ENCODE measurements at regions not wholly inside any gene's neighbourhood (a gene's known extent, or its start where the extent isn't known, plus 50 kb on each side); places are given as distances from the start of the nearest gene placed in this dataset.

DNA sequence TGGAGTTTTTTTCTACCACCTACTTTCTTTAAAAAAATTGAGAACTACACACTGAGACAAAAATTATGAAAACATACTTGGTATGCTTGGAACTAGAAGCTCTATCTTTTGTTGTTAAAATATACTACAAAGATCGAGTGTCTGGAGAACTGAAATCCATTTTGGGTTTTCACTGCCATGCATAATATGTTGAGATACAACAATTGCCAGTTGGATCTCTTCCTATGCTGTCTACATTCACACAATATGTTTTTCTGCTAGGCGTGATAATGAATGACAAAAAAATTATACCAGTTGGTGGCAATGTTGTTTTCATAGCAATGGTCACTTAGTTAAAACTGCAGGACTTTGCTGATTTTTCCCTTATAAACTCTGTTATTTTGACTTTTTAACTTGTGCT lies 605.4 kb upstream of the LCORL start:
- no peak overlapping the region for H3K4me2 ChIP-seq (ENCODE audit: low read length)
- no peaks in the 10 kb centered on the region for H3K9me2 ChIP-seq (replicated peaks; ENCODE audit: control insufficient read depth, low read length)
- H3K27ac ChIP-seq (ENCODE audit: low read depth, low read length), result no peak overlapping the region
- no peaks in the 10 kb centered on the region for H4K20me1 ChIP-seq (ENCODE audit: control insufficient read depth, insufficient read depth, low read depth, low read length)
- H3K36me3 ChIP-seq (ENCODE audit: control insufficient read depth, low read length), result no peaks in the 10 kb centered on the region
- no peaks in the 10 kb centered on the region for H3K79me2 ChIP-seq (ENCODE audit: control insufficient read depth, low read length)
- H3K4me3 ChIP-seq (ENCODE audit: low read length), result no peak overlapping the region
- no peaks in the 10 kb centered on the region for H3K27me3 ChIP-seq (ENCODE audit: control insufficient read depth, low read length)
- TF ChIP-seq EZH2phosphoT487 (IDR thresholded peaks at IDR 0.05; ENCODE audit: borderline replicate concordance, low read length), result no peak
- TF ChIP-seq CTCF (IDR thresholded peaks at IDR 0.05; ENCODE audit: low read depth, low read length, poor library complexity, severe bottlenecking), result no peak
- H3K4me1 ChIP-seq (ENCODE audit: control insufficient read depth, low read length), result no peaks in the 10 kb centered on the region
- no peaks in the 10 kb centered on the region for H3F3A ChIP-seq (ENCODE audit: control insufficient read depth, insufficient read depth)
- H3K9me3 ChIP-seq (ENCODE audit: control insufficient read depth, insufficient read depth, low read length), result no peaks in the 10 kb centered on the region

- Histone ChIP-seq H3K36me3 (ENCODE audit: control insufficient read depth, low read length) (no peaks in the 10 kb centered on the region), H3K9me3 (ENCODE audit: control insufficient read depth, insufficient read depth, low read length) (no peaks in the 10 kb centered on the region), H3K27me3 (ENCODE audit: control insufficient read depth, low read length) (no peaks in the 10 kb centered on the region), H3F3A (ENCODE audit: control insufficient read depth, insufficient read depth) (no peaks in the 10 kb centered on the region), H3K27ac (ENCODE audit: low read depth, low read length) (no peak overlapping the region), H3K79me2 (ENCODE audit: control insufficient read depth, low read length) (no peaks in the 10 kb centered on the region), H3K4me1 (ENCODE audit: control insufficient read depth, low read length) (no peaks in the 10 kb centered on the region), H4K20me1 (ENCODE audit: control insufficient read depth, insufficient read depth, low read depth, low read length) (no peaks in the 10 kb centered on the region), H3K9me2 (replicated peaks; ENCODE audit: control insufficient read depth, low read length) (no peaks in the 10 kb centered on the region), H3K4me2 (ENCODE audit: low read length) (no peak overlapping the region), H3K4me3 (ENCODE audit: low read length) (no peak overlapping the region)
- no peak for TF ChIP-seq CTCF (IDR thresholded peaks at IDR 0.05; ENCODE audit: low read depth, low read length, poor library complexity, severe bottlenecking)
- no peak for TF ChIP-seq EZH2phosphoT487 (IDR thresholded peaks at IDR 0.05; ENCODE audit: borderline replicate concordance, low read length)
These were observed 604.8 kb upstream of the LCORL start for GRCh38 chr4:18626366-18626765.

DNA sequence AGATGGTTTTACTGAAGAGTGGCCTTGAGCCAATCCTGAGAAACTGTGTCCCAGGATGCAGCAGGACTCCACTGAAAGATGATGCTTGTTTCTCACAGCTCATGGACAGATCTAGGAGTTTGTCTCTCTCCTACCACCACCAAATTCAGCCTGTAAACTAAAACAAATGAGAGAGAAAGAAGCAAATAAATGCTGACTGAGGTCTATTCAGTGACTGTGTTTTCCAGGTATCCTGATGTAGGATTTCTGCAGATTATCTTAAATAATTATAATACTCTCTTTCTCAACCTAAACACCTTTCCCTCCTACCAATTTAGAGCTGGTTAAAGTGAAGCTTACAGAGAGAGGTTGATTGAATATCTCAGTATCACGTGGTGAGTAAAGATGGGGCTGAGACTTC lies 599.6 kb upstream of the LCORL start:
- Histone ChIP-seq H3K9me3 (ENCODE audit: control insufficient read depth, insufficient read depth, low read length) (no peaks in the 10 kb centered on the region), H3K36me3 (ENCODE audit: control insufficient read depth, low read length) (no peaks in the 10 kb centered on the region), H3F3A (ENCODE audit: control insufficient read depth, insufficient read depth) (no peaks in the 10 kb centered on the region), H3K9me2 (replicated peaks; ENCODE audit: control insufficient read depth, low read length) (no peaks in the 10 kb centered on the region), H3K27me3 (ENCODE audit: control insufficient read depth, low read length) (no peaks in the 10 kb centered on the region), H4K20me1 (ENCODE audit: control insufficient read depth, insufficient read depth, low read depth, low read length) (no peaks in the 10 kb centered on the region), H3K4me2 (ENCODE audit: low read length) (no peak overlapping the region), H3K4me3 (ENCODE audit: low read length) (no peak overlapping the region), H3K4me1 (ENCODE audit: control insufficient read depth, low read length) (no peaks in the 10 kb centered on the region), H3K79me2 (ENCODE audit: control insufficient read depth, low read length) (no peaks in the 10 kb centered on the region), H3K27ac (ENCODE audit: low read depth, low read length) (no peak overlapping the region)
- TF ChIP-seq CTCF (IDR thresholded peaks at IDR 0.05; ENCODE audit: low read depth, low read length, poor library complexity, severe bottlenecking), result no peak

DNA sequence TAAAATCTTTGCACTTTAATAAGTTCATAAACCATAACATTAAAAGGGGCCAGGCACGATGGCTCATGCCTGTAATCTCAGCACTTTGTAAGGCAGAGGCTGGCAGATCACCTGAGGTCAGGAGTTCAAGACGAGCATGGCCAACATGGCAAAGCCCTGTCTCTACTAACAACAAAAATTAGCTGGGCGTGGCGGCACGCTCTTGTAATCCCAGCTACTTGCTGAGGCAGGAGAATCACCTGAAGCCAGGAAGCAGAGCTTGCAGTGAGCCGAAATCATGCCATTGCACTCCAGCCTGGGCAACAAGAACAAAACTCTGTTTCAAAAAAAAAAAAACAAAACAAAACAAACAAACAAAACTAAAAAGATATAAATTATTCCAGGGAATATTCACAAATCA lies 595.2 kb upstream of the LCORL start:
- H3K27me3 ChIP-seq (ENCODE audit: control insufficient read depth, low read length), result no peaks in the 10 kb centered on the region
- no peak overlapping the region for H3K4me3 ChIP-seq (ENCODE audit: low read length)
- H3K27ac ChIP-seq (ENCODE audit: low read depth, low read length), result no peak overlapping the region
- H3F3A ChIP-seq (ENCODE audit: control insufficient read depth, insufficient read depth), result no peaks in the 10 kb centered on the region
- H3K9me2 ChIP-seq (replicated peaks; ENCODE audit: control insufficient read depth, low read length), result no peaks in the 10 kb centered on the region
- no peak overlapping the region for H3K4me2 ChIP-seq (ENCODE audit: low read length)
- no peaks in the 10 kb centered on the region for H3K4me1 ChIP-seq (ENCODE audit: control insufficient read depth, low read length)
- TF ChIP-seq EZH2phosphoT487 (IDR thresholded peaks at IDR 0.05; ENCODE audit: borderline replicate concordance, low read length), result no peak
- no peak for TF ChIP-seq CTCF (IDR thresholded peaks at IDR 0.05; ENCODE audit: low read depth, low read length, poor library complexity, severe bottlenecking)
- H3K36me3 ChIP-seq (ENCODE audit: control insufficient read depth, low read length), result no peaks in the 10 kb centered on the region
- no peaks in the 10 kb centered on the region for H4K20me1 ChIP-seq (ENCODE audit: control insufficient read depth, insufficient read depth, low read depth, low read length)
- H3K9me3 ChIP-seq (ENCODE audit: control insufficient read depth, insufficient read depth, low read length), result no peaks in the 10 kb centered on the region
- no peaks in the 10 kb centered on the region for H3K79me2 ChIP-seq (ENCODE audit: control insufficient read depth, low read length)

All from DOHH2 (cell line).